Frontal cortex (tissue), 3 donors: ENCODE measurements at regions not wholly inside any gene's neighbourhood (a gene's known extent, or its start where the extent isn't known, plus 50 kb on each side); places are given as distances from the start of the nearest gene placed in this dataset.

Experiments used
- DNase-seq, 2 donors: peaks; one replicate each; pipeline ENCODE4 v3.0.0; 2012; ENCODE audit warnings: low spot score in 2 of 2
- FAIRE-seq: peaks from 2 replicates; lab custom pipeline; 2012; peaks lifted over from hg19 to GRCh38; lab: Jason Lieb, UNC
- donor health status: control.
- donor health status: control.
- donor health status: control.

GRCh38 chr9:116067566-116067965, 86.0 kb upstream of the PAPPA start:
- FAIRE-seq (no peak), DNase-seq (no peak)

GRCh38 chr9:116070256-116070914, 83.2 kb upstream of the PAPPA start:
- DNase-seq (no peak), FAIRE-seq (no peak)

DNA sequence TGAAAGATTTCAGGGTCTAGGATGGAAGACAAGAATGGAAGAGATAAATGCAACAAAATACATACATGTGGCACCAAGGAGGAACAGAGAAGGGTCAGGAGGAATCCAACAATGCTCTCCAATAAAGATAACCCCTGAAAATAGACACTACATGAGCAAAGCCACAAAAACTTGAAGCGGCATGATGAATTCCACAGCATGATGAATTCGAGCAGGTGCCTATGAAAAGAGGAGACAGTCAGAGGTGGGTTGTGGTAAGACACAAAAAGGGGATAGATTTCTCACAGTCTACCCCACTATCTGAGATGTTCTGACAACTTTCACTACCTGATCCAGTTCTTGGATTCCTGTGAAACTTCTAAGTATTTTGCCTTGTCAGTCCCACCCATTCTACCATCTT, 81.5 kb upstream of the PAPPA start:
- FAIRE-seq = no peak
- DNase-seq = no peak

DNA sequence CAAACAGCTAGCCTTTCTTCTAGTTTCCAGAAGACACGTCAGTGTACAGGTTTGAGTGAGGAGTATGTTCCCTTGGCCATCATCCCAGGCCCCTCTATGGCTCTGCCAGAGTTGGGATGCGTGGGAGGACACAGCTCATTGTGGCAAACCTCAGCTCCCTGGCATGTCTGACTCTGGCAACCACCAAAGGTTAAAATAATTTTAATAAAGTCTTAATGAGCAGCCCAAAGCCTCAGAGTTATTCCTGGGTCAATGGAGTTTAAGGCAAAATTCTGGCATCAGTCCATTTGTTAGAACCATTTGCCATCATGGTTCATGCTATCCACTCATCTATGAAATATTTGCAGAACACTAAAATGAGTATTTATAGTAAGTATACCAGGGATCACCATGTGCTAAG, 79.8 kb upstream of the PAPPA start:
- FAIRE-seq = no peak
- no peak for DNase-seq

- DNase-seq (no peak), FAIRE-seq (no peak)
These were observed 78.9 kb upstream of the PAPPA start for GRCh38 chr9:116074658-116075057.

- FAIRE-seq = no peak
- no peak for DNase-seq
These were observed 78.4 kb upstream of the PAPPA start for GRCh38 chr9:116075191-116075590.

DNA sequence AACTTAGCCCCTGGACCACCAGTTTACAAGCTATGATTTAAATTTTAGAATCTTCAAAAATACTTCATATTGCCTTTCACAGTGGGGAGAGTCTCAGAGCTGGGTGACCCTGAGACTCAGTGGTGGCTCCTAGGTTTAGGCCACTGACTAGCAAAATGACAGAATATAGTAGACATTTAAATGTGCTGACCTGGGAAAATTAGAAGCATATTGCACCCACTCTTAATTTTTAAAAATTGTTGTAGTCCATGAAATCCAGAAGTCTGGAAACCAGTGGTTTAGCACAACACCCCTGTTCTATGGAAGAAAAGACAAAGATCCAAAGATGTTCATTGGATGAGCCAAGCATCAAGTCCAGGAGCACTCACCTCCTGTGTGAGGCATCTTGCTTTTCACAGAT, 75.0 kb upstream of the PAPPA start:
- DNase-seq (no peak), FAIRE-seq (no peak)

- DNase-seq (no peak), FAIRE-seq (no peak)
These were observed 73.0 kb upstream of the PAPPA start for GRCh38 chr9:116080561-116080960.

GRCh38 chr9:116081435-116082115, 72.0 kb upstream of the PAPPA start:
- FAIRE-seq (no peak), DNase-seq (no peak)

- no peak for FAIRE-seq
These were observed 69.8 kb upstream of the PAPPA start for GRCh38 chr9:116083837-116084236.

GRCh38 chr9:116084497-116084896, 69.1 kb upstream of the PAPPA start:
- FAIRE-seq = no peak

More at GRCh38 chr9:116083837-116084236, 69.8 kb upstream of the PAPPA start:
- no peak for DNase-seq

DNA sequence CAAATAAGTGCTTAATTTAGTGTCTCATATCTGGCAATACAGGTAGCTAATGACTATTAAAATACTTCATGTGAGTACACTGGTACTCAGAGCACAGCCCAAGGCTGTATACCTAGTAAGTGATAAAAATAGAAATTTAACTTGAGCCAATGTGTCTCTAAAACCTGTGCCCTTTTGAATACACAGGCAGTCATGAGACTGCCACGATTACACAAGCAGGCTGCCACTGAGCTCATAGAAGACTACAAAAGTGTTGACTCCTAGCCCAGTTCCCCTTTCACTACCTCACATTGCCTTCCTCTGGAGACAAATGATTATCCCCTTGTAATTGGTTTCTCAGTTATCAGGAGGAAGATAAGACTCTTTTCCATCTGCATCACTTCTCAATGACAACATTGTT, 66.3 kb upstream of the PAPPA start:
- no peak for DNase-seq
- no peak for FAIRE-seq

More at GRCh38 chr9:116084497-116084896, 69.1 kb upstream of the PAPPA start:
- DNase-seq = no peak

DNA sequence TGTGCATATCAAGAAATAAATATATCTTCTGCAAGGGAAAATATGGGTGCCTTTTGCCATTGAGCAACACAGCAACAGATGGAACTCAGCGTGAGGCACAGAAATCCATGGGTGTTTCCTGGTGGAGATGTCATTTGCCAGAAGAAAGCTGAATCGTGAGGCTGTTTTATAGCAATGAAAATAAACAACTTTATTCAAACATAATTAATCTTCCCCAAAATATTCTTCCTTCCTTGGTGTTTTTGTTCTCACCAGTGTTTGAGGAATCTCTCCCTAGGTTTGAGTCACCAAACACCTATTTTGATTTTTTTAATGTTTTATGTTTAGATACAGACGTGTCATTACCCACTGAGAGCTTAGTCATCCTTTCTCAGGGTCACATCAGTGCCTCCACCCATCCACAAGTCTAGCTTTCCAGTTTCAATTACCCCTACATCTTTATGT, 65.8 kb upstream of the PAPPA start:
- no peak for DNase-seq
- FAIRE-seq = no peak

DNA sequence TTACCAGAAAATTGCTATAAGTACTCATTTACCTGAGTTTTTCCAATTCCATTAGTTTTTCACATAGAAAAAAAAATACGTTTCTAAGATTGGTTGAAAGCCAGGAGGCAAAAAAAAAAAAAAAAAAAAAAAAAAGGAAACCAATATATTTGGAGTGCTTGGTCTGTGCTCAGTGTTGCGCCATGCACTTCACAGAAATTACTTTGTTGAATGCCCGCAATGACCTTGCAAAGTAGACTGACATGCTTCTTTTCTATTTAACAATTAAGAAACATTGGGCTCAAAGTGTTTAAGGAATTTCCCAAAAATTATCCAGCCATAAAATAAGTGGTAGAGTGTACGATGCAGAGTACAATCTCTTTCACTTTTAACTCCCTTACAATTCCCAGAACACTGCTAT, 65.2 kb upstream of the PAPPA start:
- FAIRE-seq (no peak), DNase-seq (no peak)

GRCh38 chr9:116090030-116090770, 63.4 kb upstream of the PAPPA start:
- FAIRE-seq (no peak), DNase-seq (no peak)

GRCh38 chr9:116094846-116095245, 58.7 kb upstream of the PAPPA start:
- FAIRE-seq (no peak), DNase-seq (no peak)

GRCh38 chr9:116095403-116095802, 58.2 kb upstream of the PAPPA start:
- FAIRE-seq (no peak), DNase-seq (no peak)

- FAIRE-seq (no peak), DNase-seq (no peak)
These were observed 57.5 kb upstream of the PAPPA start for GRCh38 chr9:116096046-116096445.

GRCh38 chr9:116096853-116097252, 56.7 kb upstream of the PAPPA start:
- no peak for FAIRE-seq
- DNase-seq = no peak

DNA sequence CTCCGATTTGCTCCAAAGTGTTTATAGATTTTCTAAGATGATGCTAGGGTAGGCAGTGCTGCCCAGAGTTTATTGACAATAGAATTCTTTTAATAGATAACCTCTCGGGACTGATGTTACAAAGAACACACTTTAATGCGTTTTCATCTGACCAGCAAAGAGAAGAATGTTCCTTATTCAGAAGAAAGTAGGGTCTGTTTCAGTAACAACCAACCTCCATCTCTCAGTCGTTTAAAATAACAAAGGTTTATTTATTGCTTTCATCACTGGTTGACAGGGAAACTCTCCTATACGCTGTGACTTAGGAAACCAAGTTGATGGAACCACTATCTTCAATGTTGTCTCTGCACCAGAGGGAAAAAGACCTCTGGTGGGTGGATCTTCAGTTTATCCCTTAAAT, 55.1 kb upstream of the PAPPA start:
- DNase-seq (no peak), FAIRE-seq (no peak)

DNA sequence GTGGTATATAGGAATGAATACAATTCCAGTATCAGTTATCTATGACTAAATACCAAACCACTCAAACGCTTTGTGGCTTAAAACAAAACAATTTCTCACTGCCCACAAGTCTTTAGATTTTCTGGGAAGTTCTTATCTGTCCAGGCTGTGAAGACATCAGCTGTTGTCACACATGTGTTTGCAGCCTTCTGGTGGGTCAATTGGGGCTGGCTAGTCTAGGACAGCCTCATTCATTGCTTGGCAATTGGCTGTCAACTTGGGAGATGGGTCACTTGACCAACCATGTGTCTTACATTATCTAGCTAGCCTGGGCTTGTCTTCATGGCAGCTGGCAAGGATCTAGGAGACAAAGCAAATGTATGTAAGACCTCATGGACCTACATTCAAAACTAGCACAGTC, 53.8 kb upstream of the PAPPA start:
- DNase-seq (no peak), FAIRE-seq (no peak)
